GM12864 (cell line): ENCODE measurements at regions not wholly inside any gene's neighbourhood (a gene's known extent, or its start where the extent isn't known, plus 50 kb on each side); places are given as distances from the start of the nearest gene placed in this dataset.
A peak's percentile ranks its signal among the peaks of the same experiment; 100 is the strongest.

Experiments used
- DNase-seq: peaks from one replicate; pipeline ENCODE4 v3.0.0-alpha.2; 2011; ENCODE audit warnings: low read depth
- H3K4me3 ChIP-seq: 2 replicates; pipeline ENCODE4 v1.5.1; 2011; ENCODE audit warnings: mild to moderate bottlenecking, low read depth, low read length, control low read depth
- CTCF ChIP-seq: IDR thresholded peaks from 2 replicates; pipeline ENCODE4 v1.5.1; 2011; ENCODE audit warnings: low read depth, mild to moderate bottlenecking, moderate library complexity, low read length, control low read depth, inconsistent platforms; ENCODE audit errors: missing control alignments

GRCh38 chr7:131656980-131657723, 100.7 kb upstream of the PODXL start:
- no peak for TF ChIP-seq CTCF
- DNase-seq, result no peak
- H3K4me3 ChIP-seq, result no peak overlapping the region

GRCh38 chr7:131655866-131656265, 99.4 kb upstream of the PODXL start:
- no peak for TF ChIP-seq CTCF
- H3K4me3 ChIP-seq, result no peak overlapping the region
- DNase-seq, result no peak

GRCh38 chr7:131655447-131655846, 99.0 kb upstream of the PODXL start:
- no peak for TF ChIP-seq CTCF
- no peak overlapping the region for H3K4me3 ChIP-seq
- DNase-seq, result no peak

GRCh38 chr7:131654668-131655326, 98.4 kb upstream of the PODXL start:
- peak; percentile 19 for DNase-seq
- peak; percentile 96 for TF ChIP-seq CTCF
- no peak overlapping the region for H3K4me3 ChIP-seq

GRCh38 chr7:131654249-131654558, 97.8 kb upstream of the PODXL start:
- no peak for DNase-seq
- no peak overlapping the region for H3K4me3 ChIP-seq
- no peak for TF ChIP-seq CTCF

GRCh38 chr7:131653418-131654248, 97.2 kb upstream of the PODXL start:
- no peak overlapping the region for H3K4me3 ChIP-seq
- no peak for DNase-seq
- TF ChIP-seq CTCF, result no peak
